ENCODE measurements at regions not wholly inside any gene's neighbourhood (a gene's known extent, or its start where the extent isn't known, plus 50 kb on each side); places are given as distances from the start of the nearest gene placed in this dataset.
"Not testable (repeated sequence)": the region's sequence is repeated elsewhere in the genome, so short reads cannot be mapped to it uniquely, and the experiment has no call there.

DNA sequence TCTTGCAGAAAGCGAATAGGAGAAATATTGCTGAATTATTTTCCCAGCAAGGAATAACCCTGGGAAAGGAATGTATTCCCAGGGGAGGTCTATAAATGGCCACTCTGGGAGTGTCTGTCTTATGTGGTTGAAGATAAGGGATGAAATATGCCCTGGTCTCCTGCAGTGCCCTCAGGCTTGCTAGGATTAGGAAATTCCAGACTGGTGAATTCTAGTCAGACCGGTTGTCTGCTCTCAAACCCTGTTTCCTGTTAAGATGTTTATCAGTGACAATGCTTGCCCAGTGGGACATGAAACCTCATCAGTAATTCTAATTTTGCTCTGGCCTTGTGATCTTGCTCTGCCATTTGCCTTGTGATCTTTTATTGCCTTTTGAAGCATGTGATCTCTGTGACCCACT is 148.2 kb upstream of the CHODL start:
- not testable (repeated sequence) for DNase-seq

GRCh38 chr21:18089786-18090185 is 154.8 kb upstream of the CHODL start:
- no peak for DNase-seq

- DNase-seq = peak; percentile 32
Measured at GRCh38 chr21:18070392-18070791, 174.2 kb upstream of the CHODL start.

DNA sequence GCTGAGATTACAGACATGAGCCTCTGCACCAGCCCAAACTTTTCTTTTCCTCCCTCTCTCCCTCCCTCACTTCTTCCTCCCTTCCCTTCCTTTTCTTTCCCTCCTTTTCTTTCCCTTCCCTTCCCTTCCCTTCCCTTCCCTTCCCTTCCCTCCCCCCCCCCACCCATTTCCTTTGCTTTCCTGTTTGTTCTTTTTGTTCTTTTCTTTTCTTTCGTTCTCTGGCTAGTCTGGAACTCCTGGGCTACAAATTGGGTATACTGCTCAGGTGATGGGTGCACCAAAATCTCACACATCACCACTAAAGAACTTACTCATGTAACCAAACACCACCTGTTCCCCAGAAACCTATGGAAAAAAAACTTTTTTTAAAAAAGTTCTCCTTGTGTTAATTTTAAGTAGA is 174.8 kb upstream of the CHODL start:
- no peak for DNase-seq

- no peak for DNase-seq
Measured at GRCh38 chr21:18060402-18060801, 184.2 kb upstream of the CHODL start.

GRCh38 chr21:18058731-18059398 is 185.8 kb upstream of the CHODL start:
- peak; percentile 27 for DNase-seq

DNA sequence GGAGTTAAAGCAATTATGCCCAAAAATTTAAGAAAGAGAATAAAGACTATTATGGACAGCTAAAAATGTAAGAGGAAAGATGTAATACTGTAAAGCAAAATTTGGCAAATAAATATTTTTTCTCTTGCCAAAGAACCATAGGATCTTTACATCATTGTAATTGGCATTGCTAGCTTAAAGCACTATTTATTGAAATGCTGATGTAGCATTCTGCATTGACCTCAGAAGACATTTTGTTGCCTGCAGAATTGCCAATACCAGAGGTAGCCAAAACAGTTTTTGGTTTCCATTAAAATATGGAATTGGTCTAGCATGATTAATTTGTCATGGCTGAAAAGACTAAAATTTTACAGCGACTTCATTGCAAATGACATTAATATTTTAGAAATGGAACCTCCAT is 191.5 kb upstream of the CHODL start:
- DNase-seq = no peak

DNA sequence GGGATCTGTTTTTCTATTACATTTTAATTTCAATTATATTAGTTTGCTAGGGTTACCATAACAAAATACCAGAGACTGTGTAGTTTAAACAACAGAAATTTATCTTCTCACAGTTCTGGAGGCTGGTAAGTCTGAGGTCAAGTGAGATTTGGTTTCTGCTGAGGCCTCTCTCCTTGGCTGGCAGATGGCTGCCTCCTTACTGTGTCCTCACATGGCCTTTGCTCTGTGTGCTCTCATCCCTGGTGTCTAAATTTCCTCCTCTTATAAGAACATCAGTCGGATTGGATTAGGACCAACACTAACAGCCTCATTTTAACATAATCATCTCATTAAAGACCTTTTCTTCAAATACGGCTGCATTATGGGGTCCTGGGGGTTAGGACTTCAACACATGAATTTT is 195.2 kb upstream of the CHODL start:
- DNase-seq = peak; percentile 97

DNA sequence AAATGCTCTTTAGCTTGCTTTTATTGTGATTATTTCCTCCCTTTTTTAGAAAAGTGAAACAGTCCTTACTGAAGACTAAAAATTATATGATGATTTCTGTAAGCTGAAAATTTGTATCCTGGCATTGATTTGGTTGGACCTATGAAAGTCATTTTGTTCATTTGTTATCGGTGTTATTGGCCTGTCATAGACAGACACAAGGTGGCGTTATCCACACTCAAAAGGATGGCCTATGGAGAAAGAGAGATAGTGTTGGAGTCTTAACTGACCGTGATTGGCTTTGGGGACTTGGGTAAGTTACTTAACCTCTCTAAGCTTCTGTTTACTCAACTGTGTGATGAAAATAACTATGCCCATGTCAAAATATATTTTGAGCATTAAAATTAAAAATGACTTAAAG is 203.6 kb upstream of the CHODL start:
- DNase-seq = peak; percentile 93

DNA sequence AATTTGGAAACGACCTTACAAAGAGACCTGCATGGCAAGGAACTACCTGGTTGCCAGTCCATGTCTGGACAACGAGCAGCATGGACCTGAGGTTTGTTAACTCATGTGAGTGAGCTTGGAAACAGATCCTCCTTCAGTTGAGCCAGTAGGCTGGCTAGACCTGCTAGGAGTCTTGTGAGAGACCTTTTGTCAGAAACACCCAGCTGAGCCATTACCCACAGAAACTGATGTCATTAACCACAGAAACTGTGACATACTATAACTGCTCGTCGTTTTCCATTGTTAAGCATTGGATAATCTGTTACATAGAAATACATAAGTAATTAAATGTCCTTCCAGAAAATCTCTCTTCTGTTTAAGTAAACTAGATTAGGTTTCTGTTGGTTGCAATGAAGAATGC is 211.1 kb upstream of the C21orf91 start:
- no peak for DNase-seq

DNA sequence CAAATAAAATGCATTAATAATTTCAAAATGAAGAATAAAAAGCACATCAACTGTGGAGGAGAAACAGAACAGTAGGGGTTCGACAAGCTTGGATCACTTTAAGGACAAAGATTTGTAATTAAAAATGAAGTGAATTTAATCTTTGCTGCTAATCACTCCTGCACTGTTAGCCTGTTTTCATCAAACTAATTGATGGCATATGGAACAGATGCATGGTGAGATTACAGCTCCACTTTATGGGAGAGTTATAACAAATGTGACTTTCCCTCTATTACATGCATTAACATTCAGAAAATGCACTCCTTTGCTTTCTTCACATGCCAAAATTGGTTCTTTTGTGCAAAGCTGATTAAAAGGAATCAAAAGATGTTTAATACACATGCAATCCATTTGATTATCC is 207.2 kb upstream of the C21orf91 start:
- peak; percentile 78 for DNase-seq

- DNase-seq = no peak
Measured at GRCh38 chr21:18023711-18024110, 204.6 kb upstream of the C21orf91 start.

DNA sequence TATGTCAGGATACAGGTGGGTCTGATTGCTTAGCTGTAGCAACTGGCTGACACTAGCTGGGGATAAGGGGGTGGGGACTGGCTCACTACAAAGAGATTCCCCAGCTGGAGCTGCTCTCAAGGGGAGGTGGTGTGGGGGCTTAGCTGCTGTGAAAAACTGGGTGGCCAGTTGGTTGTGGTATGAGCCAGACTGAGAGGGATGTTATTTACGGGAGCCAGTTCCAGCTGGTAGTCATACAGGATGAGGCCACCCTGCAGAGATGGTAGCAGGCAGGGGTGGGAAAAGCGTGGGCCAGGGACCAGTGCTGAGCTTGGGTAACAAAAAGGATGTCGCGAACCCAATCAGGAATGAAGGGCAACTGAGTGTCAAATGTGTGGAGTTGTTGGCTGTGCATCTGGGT is 204.0 kb upstream of the C21orf91 start:
- peak; percentile 81 for DNase-seq

GRCh38 chr21:18007121-18007520 is 188.0 kb upstream of the C21orf91 start:
- DNase-seq = no peak

- DNase-seq = no peak
Measured at GRCh38 chr21:18006691-18007090, 187.5 kb upstream of the C21orf91 start.

DNA sequence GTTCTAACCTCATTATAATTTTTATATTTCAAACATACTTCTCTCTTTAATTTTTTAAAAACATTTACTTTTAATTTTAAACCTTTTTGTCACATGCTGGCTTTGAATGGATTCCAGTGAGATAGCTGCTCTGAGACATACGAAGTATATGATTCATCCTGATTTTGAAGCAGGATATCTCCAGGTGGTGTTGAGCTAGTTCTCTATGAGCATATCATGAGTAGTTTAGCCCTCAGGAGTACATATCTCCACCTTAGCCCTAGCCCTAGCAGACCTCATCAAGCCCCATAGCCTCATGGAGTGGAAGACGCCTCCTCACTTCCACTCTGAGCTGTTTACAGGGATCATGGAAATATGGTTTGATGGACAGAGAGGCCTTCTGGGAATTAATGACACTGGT is 183.2 kb upstream of the C21orf91 start:
- no peak for DNase-seq

GRCh38 chr21:18000981-18001686 is 182.0 kb upstream of the C21orf91 start:
- no peak for DNase-seq

DNA sequence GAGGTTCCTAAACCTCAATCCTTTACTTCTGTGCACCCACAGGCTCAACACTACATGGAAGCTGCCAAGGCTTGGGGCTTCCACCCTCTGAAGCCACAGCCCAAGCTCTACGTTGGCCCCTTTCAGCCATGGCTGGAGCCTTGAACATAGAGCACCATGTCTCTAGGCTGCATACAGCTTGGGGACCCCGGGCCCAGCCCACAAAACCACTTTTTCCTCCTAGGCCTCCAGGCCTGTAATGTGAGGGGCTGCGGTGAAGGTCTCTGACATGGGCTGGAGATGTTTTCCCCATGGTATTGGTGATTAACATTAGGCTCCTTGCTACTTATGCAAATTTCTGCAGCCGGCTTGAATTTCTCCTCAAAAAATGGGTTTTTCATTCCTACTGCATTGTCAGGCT is 179.4 kb upstream of the C21orf91 start:
- not testable (repeated sequence) for DNase-seq

DNA sequence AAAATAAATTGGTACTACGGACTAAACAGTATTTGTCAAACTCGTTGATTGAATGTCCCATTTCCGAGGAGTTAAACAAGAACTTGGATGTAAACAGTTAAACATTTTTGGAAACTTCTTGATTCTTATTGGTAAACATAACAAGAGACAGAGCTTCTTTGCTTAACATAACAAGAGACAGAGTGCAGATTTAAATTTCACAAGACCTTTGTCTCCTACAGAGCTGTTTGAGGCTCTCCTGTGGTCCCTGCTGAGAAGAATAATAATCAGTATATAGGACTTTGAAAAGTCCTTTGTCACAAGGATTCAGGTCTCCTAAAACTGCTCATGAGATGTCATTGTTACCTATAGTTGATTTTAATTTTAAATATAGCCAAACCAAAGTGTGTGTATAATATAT is 170.6 kb upstream of the C21orf91 start:
- DNase-seq = no peak

DNA sequence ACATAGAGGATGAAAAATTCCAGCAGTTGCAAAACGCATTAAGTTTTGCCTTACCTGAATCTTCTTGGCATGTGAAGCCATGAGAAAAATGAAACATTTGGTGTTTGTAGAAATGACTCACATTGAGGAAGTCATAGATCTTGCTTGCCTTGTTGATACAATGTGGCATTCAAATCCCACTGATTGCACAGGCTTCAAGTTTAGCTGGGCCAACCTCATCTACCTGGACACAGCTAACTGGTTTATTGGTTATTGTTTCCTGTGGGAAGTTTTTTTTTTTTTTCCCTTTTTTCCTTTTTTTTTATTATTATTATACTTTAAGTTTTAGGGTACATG is 168.9 kb upstream of the C21orf91 start:
- DNase-seq = no peak

- DNase-seq = no peak
Measured at GRCh38 chr21:17987382-17988101, 168.4 kb upstream of the C21orf91 start.

- peak; percentile 60 for DNase-seq
Measured at GRCh38 chr21:17981060-17981740, 162.0 kb upstream of the C21orf91 start.

GRCh38 chr21:17979763-17980162 is 160.6 kb upstream of the C21orf91 start:
- no peak for DNase-seq

GRCh38 chr21:17978895-17979294 is 159.7 kb upstream of the C21orf91 start:
- DNase-seq = no peak

Measured in NCI-H82 (cell line).